NCI-H1694 treated with DMSO at 0.1 percent for 48 hours (cell line): ENCODE measurements at regions not wholly inside any gene's neighbourhood (a gene's known extent, or its start where the extent isn't known, plus 50 kb on each side); places are given as distances from the start of the nearest gene placed in this dataset.
"Not testable (repeated sequence)": the region's sequence is repeated elsewhere in the genome, so short reads cannot be mapped to it uniquely, and the experiment has no call there.

ENCODE experiments used
- DNase-seq: peaks from one replicate; lab custom pipeline; 2025; lab: John Stamatoyannopoulos, UW

DNA sequence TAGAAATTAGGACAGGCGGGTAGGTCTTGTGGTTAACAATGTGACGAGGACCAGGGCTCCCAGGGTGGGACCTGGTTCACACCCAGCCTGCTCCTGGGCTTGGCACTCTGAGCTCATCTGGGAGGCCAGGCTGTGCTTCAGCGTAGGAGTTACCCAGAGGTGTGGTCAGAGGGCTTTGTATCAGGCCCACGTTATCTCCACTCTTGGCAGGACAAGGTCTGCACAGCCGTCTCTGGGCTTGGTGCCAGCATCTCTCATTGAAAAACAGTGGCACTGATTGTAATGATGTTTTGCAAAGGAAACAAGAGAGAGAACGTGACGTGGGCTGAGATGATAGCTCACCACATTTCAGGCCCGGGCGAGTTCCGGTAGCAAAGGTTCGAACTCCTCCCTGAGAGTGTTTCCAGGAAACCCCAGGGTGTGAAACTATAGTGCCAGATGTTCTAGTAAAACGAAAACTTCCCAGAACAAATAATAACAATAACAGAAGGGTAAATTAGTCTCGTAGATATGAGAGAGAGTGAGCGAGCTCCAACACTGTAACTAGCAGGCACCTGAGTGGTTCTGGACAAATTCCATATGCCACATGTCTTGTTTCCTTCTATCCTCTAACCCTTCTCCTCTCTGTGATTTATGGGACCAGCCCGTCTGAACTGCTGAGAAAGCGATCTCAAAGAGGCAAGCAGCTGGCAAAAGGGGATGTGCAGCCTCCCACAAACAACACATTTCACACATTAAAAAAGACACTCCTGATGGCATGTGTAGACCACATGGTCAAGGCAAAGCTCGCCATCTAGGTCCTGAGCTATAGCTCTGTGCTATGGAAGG is 227.3 kb downstream of the KTN1 start:
- peak; percentile 87 for DNase-seq

DNA sequence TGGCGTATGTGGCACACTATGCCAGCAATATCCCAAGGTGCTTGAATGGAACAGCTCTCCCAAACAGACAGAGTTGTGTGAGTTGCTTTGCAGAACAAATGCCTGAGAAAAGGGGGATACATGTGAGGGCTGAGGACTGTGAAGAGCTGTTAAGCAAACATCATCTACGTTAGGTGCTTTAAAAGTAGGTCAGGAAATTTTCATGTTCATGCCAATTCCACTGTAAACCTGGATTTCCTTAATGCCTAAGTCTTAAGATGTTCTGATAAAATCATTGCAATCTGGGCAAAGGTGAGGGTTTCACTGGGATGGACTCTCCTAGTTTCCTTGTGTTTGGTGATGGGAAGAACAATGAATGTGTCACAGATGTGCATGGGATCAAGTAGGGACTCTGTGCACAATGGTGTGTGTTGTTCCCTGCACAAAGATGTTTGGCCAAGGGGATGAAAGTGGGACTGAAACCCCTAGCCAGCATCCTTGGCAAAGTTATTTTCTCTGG is 227.9 kb downstream of the KTN1 start:
- peak; percentile 74 for DNase-seq

DNA sequence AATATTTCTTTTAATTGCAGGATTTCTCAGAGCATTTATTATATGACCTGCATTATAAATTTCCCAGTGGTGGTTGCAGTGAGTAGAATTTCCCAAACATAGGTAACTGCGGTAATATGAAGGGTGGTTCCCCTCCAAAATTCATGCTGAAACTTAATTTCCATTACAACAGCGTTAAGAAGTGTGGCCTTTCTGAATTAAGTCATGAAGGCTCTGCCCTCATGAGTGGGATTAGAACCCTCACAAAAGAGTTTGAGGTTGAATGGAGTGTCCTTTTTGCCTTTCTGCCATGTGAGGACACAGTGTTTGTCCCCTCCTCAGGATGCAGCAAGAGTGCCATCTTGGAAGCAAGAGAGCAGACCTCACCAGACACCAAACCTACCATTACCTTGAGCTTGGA is 233.6 kb downstream of the KTN1 start:
- DNase-seq: no peak

DNA sequence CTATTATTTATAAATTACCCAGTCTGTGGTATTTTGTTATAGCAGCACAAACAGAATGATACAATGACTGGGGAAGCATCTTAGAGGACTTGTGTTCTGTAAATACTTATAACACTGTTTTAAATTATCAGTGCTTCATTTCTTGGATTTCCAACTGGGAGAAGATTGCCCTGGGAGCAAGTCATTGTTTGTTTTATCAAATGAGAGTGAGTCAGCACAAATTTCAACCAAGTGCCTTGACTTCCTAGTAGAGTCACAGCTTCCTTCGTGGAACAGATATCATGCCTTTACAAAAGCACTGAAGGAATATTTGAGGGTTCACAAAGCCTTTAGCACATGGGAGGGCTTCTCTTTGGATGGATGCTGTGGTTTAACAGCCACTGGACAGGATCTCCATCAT is 234.1 kb downstream of the KTN1 start:
- DNase-seq: no peak

DNA sequence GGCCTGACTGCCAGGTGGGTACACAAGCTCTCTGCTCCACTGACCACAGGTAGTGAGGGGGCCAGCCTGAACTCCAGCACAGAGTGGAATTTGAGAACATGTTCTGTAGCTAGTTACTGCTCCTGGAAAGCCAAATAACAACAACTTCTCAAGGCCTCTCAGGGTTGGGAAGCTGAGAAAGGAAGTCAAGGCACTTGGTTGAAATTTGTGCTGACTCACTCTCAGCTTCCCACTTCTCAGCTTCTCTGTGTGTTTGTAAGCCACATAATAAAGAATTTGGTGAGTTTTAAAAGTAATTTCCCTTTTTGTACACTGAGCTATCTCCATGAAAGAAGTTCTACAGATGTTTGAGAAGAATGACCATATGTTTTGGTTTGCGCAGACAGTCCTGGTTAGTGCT is 234.9 kb downstream of the KTN1 start:
- DNase-seq: no peak

DNA sequence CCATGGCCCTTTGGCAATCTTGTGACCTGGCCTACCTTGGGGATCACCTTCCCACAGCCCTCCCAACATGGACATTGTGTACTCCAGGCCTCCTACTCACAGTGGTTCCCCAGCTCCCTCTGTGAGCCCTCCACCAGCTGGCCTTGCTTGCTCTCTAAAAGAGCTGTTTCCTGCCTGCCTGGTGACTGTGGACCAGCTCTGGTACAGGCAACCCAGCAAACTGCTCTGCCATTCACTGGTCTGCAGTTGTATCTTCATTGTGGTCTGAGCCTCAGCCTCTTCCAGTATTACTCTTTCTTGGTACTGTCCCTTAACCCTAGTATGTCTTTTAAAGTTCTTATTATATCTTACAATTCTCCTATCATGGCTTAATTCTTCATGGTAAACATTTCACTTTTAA is 236.2 kb downstream of the KTN1 start:
- no peak for DNase-seq

DNA sequence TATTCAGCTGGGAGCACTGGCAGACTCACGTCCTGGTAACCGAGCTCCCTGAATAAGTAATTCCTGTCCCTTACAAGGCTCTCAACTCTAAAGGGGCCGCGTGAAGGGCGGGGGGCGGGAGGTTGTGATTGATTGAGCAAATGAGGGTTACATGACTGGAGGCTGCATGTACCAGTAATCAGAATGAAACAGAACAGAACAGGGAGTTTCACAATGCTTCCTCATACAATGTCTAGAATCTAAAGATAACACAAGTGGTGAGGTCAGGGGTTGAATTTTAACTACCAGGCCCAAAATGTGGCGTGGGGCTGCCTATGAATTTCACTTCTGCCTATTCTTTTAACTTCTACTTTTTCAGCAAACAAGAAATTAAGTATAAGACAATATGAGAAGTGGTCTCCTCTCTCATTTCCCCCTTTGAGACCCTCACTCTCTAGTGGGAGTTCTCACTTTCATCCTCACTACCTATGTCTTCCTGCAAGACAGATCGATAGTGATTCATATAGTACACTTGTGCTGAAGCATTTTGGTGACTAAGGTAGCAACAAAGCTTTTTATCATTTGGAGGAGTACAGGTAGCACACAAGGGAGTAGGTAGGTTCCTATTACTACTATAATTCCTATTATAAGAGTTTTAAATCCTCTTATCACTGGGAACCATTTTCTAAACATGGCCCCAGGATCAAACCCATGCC is 239.8 kb downstream of the KTN1 start:
- DNase-seq: no peak

DNA sequence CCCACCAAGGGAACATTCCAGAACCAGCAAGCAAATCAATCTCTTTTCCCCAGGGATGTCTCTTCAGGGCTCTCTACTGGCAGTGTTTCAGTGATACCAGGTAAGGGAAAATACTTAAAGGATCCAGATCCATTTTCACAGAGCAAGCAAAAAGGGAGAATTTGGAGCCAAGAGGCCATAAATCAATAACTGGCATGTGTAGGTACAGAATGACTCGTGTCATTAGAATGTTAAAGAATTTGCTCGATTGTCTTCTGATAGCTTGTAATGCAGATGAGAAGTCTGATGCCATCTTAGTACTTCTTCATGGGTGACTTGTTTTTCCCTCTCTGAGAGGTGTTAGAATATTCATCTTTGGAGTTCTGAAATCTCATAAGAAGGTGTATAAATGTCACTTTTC is 242.9 kb downstream of the KTN1 start:
- DNase-seq: no peak

DNA sequence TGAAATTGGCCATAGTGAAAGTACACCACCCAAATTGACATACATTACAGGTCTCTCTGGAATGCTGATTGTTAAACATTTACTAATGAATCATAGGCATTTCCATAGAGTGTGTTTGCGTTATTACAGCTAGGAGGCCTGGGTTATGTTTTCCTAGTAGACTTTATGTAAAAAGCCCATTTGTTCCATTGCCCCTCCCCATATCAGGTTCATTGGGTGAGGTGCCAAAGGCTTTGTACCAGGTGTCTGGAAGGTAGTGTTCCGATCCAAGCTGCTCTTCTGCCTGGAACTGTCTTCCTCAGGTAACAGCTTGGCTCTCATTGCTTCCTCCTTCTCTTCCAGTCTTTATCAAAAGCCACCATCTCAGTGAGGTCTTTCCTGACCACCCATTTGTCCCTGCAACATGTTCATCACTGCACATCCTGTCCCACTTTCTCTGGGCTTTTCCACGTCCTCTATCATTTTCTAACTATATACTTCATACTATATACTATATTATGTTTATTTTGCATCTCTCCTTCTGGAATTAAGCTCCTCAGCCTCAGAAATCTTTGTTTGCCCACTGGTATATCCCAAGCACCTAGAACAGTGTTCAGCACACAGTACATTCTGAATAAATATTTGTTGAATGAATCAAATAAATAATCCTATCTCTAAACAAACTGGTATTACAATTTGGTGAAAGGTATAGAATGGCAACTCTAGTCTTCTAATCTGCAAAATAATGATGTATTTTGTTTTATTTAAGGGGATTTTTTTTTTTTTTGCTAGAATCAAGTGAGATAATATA is 252.3 kb downstream of the KTN1 start:
- DNase-seq: no peak

DNA sequence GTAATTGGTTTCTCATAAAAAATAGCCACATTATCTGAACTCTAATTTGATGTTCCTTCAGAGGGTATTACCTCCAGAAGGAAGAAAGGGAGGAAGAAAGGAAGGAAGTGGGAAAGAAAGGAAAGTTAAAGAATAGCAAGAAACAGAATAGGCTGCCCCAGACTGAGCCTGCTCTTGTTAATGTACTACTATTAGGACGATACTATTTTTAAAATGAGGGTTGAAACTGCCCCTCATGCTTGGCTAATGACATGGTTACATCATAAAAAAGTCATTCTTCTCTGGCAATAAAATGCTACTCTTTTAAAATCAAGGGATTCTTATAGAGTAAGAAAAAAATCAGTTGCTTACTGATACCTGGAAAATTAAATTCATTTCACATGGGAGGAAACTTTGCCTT is 253.0 kb downstream of the KTN1 start:
- no peak for DNase-seq

DNA sequence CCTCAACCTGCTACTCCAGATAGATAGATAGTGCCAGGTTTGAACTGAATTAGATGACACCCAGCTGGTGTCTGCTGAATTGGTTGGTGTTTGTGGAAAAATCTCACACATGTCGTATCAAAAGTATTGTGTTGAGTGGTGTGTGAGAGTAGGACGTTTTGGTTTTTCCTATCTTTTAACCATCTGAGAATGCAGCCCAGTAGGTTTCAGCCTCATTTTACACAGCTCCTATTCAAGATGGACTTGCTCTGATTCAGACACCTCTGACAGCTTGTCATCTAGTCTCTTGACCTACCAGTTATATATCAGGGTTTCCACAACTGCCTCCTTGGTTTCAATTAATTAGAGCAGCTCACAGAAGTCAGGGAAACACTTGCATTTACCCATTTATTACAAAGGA is 254.4 kb downstream of the KTN1 start:
- no peak for DNase-seq

DNA sequence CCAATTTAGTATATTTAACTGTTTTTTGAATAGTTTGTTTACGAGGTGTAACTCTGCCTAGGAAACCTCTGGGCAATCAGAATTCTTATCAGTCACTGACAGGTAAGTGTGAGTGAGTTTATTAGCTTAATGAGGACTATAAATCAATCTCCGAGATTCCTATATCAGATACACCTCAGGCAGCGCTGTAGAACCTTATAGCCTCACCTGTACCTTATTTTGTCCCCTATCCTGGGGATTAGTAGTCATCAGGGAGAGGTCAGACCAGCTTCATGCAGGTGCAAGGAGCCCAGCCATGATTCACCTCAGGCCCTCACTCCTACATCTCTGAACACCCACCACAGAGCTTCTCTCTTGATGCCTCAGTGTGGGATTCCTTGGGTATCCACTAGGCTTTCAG is 256.0 kb downstream of the KTN1 start:
- DNase-seq: no peak

DNA sequence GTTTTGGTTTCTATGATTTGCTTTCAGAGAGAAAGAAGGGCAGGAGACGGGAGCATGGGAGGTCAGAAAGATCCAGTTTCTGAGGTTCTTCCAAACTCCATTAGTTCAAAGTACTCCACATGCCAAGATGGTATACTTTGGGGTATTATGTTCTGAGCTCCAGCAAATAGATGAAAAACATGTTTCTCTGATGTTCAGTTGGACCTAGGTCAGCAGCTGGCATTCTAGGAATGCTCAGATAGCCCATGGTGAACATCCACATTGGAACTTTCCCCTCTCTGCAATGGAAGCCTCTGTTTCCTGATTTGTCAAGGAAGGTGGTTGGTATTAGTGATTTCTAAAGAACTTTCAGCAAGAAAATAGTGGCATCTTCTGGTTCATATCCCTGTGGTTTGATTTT is 257.5 kb downstream of the KTN1 start:
- no peak for DNase-seq

DNA sequence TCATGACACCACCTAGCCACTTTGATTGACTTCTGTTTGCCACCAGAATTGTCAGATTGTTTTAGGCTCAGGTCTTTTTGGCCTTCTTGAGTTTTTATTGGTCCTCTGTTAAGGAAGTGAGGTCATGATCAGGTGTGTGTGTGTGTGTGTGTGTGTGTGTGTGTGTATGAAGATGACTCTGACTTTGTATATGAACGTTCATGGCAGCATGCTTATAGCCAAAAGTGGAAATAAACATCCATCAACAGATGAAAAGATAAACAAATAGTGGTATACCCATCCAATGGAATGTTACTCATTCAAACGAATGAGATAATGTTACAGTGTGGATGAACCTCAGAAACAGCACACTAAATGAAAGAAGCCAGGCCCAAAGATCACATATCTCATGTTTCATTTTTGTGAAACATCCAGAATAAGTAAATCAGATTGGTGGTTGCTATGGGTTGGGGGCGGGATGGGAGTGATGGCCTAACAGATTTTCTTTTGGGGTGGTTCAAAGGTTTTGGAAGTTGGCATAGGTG is 258.6 kb downstream of the KTN1 start:
- DNase-seq: no peak

DNA sequence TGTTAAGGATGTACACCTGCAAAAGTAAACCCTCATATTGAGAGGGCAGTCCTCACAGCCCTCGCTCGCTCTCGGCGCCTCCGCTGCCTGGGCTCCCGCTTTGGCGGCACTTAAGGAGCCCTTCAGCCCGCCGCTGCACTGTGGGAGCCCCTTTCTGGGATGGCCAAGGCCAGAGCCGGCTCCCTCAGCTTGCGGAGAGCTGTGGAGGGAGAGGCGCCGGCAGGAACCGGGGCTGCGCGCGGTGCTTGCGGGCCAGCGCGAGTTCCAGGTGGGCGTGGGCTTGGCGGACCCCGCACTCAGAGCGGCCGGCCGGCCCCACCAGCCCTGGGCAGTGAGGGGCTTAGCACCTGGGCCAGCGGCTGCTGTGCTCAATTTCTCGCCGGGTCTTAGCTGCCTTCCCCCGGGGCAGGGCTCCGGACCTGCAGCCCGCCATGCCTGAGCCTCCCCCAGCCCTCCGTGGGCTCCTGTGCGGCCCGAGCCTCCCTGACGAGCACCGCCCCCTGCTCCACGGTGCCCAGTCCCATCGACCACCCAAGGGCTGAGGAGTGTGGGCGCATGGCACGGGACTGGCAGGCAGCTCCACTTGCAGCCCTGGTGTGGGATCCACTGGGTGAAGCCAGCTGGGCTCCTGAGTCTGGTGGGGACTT is 259.4 kb downstream of the KTN1 start:
- DNase-seq: not testable (repeated sequence)

DNA sequence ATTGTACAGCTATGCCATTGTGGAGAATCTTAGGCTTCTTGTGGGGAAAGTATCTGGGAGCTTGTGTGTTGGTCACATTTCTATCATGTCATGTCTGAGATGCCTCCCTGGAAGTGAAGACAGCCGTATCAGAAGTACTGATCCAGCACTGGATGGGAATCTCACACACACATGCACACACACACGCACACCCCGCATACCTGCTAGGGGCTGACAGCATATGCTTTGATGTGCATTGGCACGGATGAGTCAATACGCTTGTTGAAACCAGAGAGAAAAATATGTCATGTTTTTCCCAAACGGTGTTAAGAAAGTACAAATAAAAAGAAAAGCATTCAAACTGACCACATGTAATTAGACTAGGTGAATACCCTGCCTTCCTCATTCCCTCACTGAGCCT is 260.8 kb downstream of the KTN1 start:
- DNase-seq: no peak

DNA sequence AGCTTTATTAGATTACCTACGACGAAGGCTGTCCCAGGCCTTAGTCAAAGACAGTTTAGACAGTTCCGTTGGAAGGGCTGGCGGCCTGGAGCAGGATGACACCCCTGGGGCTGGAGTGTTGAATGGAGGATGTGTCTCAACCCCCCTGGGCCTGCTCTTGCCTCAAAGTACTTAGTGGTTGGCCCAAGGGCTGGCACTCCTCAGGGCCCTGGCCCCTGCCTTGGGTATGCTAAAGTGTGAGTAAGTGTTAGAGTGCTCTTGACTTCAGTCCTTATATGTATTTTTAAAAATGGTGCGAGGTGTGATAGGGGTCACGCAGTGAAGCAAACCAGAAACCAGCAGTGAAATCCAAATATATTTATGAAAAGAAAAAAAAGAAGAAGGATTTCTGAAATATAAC is 261.6 kb downstream of the KTN1 start:
- no peak for DNase-seq

DNA sequence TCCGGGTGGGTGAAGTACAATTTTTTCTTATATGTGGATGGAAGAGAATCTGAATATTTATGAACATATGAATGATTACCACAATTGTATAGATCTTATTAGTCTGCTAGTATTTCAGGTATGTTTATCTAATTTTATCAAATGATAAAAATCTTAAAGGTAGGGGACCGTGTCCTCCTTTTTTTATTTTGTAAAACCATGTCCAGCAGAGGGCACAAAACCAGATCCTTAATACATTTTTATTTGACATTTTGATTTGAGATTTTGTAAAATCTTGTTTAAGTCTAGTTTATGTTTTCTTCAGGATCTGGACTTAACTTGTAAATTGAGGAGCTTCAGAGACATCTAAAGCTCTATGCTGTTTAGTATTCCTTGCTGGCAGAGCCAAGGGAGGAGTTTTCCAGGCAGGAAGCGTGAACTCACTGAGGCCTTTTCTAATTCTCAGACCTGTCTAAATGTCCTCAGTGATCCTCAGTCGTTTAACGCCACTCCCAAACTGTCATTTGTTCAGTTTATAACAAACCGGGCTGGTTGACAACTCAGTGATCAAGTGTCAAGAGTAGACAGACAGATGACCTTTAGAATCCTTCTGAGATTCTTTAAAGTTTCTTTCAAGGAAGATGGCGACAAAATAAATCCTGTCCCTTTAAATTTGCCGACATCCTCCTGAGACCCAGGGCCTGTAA is 263.9 kb downstream of the KTN1 start:
- DNase-seq: no peak

DNA sequence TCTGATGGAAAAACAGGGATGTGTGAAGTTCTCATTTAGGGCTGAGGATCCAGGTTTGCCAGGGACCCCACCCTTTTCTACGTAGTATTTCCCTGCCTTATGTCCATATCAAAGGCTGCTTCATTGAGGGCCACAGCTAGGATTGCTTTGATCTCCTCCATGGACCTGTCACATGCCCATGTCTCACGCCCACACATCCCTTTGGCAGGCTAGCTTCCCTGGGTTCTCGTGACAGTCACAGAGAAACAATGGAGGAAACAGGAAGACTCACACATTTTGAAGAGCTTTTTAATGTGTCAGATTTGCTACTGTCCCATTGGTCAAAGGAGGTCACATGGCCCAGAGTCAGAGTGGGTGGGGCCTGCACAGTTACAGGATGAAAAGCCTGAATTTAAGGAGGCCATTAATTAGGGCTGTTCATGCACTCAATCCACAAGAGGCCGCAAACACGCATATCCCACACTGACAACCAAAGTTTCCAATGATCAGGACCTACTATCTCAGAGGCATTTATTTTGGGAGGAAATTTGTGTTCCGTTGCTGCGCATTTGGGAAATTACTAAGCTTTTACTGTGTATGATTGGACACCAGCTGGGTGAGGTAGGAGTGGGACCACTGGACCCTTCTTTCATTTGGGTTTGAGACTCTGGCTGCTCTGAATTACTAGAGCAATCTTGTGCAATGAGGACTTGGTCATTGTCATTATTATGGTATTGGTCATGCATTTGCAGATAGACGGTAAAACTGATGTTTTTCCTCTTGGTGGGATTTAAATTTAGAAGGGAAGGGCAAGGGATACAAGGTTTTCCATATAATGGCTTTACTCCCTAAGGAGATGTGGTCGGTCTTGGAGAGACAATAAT is 266.2 kb downstream of the KTN1 start:
- DNase-seq: no peak

DNA sequence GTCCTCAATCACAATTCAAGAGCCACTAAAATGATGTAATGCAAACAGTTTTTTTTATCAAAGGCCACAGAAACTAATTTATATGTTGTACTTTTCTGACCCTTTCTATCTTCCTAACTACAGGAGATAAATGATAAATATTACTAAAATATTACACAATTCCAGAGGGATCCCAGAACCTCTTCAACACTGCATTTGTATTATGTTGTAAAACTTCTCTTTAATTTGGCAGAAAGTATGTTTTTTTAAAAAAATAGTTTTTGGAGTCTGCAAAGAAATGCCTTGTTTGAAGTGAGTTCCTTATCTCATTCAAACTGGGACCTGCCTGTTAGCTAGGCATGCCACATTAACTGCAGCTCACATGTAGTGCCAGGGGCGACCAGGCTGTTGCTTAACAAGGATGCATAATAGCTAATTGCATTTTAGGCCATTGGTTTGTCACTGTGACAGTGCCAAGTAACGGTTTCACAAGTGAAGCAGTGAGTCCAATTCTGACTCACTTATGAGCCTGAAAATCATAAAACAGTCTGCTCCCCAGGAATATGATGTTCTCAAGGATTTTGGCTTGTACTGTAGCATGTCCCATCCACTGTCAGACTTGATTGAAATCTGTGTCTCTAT is 266.9 kb downstream of the KTN1 start:
- no peak for DNase-seq
